ENCODE measurements at regions not wholly inside any gene's neighbourhood (a gene's known extent, or its start where the extent isn't known, plus 50 kb on each side); places are given as distances from the start of the nearest gene placed in this dataset.

- no peak for TF ChIP-seq CTCF (IDR thresholded peaks at IDR 0.05)
- no peak for TF ChIP-seq POLR2A (IDR thresholded peaks at IDR 0.05)
Observed at GRCh38 chr10:58894929-58895328, 281.5 kb upstream of the PHYHIPL start.
